Suprapubic skin (tissue), 4 donors: ENCODE measurements at regions not wholly inside any gene's neighbourhood (a gene's known extent, or its start where the extent isn't known, plus 50 kb on each side); places are given as distances from the start of the nearest gene placed in this dataset.

Experiments
- EP300 ChIP-seq: sonication (generic); formaldehyde crosslinking; IDR thresholded peaks from one replicate; pipeline ENCODE4 v1.6.1; 2017; ENCODE audit warnings: antibody characterized with exemption
- POLR2AphosphoS5 ChIP-seq, 3 donors: sonication (generic); formaldehyde crosslinking; IDR thresholded peaks; one replicate each; pipeline ENCODE4 v1.6.1; 2017; ENCODE audit warnings: antibody characterized with exemption in 3 of 3
- TF ChIP-seq, protein P1 (sequence below), 2 donors: fragments of 200-600 bp in 1 of 2; fragments of 450-650 bp in 1 of 2; sonication (generic) in 1 of 2; IDR thresholded peaks; one replicate each; pipeline ENCODE4 v1.5.1; 2016 to 2019; ENCODE audit warnings: antibody characterized with exemption in 2 of 2, mild to moderate bottlenecking in 1 of 2, moderate library complexity in 1 of 2

DNA sequence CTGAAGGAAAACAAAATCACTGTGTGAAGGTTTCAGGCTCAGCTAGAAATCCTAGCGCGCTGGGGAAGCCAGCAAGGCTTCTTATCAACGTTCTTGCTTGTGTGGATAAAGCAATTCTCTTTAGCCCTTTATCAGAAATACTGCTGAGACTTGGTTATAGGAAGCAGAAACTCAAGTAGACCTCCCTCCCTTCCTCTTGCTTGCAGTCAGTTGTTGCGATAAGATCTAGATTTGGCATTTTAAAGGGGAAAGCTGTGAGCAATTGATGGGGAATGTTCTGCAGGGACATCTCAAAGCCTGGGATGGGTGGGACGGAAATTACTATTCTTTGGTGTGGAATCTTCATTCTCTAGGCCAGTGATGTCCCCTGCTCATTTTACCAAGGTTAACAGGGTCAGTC, 76.4 kb upstream of the ANO4 start:
- TF ChIP-seq EP300 (no peak), POLR2AphosphoS5 (IDR thresholded peaks at IDR 0.05) (no peak)
- TF ChIP-seq, protein P1, sequence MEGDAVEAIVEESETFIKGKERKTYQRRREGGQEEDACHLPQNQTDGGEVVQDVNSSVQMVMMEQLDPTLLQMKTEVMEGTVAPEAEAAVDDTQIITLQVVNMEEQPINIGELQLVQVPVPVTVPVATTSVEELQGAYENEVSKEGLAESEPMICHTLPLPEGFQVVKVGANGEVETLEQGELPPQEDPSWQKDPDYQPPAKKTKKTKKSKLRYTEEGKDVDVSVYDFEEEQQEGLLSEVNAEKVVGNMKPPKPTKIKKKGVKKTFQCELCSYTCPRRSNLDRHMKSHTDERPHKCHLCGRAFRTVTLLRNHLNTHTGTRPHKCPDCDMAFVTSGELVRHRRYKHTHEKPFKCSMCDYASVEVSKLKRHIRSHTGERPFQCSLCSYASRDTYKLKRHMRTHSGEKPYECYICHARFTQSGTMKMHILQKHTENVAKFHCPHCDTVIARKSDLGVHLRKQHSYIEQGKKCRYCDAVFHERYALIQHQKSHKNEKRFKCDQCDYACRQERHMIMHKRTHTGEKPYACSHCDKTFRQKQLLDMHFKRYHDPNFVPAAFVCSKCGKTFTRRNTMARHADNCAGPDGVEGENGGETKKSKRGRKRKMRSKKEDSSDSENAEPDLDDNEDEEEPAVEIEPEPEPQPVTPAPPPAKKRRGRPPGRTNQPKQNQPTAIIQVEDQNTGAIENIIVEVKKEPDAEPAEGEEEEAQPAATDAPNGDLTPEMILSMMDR (IDR thresholded peaks at IDR 0.05) = no peak
